KBM-7 (cell line): ENCODE measurements at regions not wholly inside any gene's neighbourhood (a gene's known extent, or its start where the extent isn't known, plus 50 kb on each side); places are given as distances from the start of the nearest gene placed in this dataset.

Source experiments
- DNase-seq: peaks from one replicate; pipeline ENCODE4 v3.0.0-alpha.2; 2015
- in situ Hi-C: fragments of 300-500 bp; cut with MboI; formaldehyde crosslinking; loops from 2 replicates; pipeline ENCODE4 v1.14.3; 2020; ENCODE audit warnings: low sequenced_read_pairs, low pct_unique_long_range_greater_than_20kb, mixed read lengths

- no peak for DNase-seq
- in situ Hi-C loops: no loop called here
Measured at GRCh38 chr13:79740991-79741390, 260.0 kb downstream of the NDFIP2 start.

- no peak for DNase-seq
- in situ Hi-C loops: no loop called here
Measured at GRCh38 chr13:79736356-79736755, 255.4 kb downstream of the NDFIP2 start.

GRCh38 chr13:79735228-79735627 lies 254.3 kb downstream of the NDFIP2 start:
- in situ Hi-C loops: no loop called here
- DNase-seq: no peak

- in situ Hi-C loops: no loop called here
- no peak for DNase-seq
Measured at GRCh38 chr13:79727086-79727485, 246.1 kb downstream of the NDFIP2 start.

- DNase-seq: no peak
- in situ Hi-C loops: no loop called here
Measured at GRCh38 chr13:79725841-79726240, 244.9 kb downstream of the NDFIP2 start.

GRCh38 chr13:79724348-79725103 lies 243.6 kb downstream of the NDFIP2 start:
- DNase-seq: no peak
- in situ Hi-C loops: no loop called here

- in situ Hi-C loops: no loop called here
- no peak for DNase-seq
Measured at GRCh38 chr13:79723519-79724024, 242.6 kb downstream of the NDFIP2 start.

- DNase-seq: no peak
- in situ Hi-C loops: no loop called here
Measured at GRCh38 chr13:79722885-79723445, 242.0 kb downstream of the NDFIP2 start.

GRCh38 chr13:79716191-79716590 lies 235.2 kb downstream of the NDFIP2 start:
- in situ Hi-C loops: no loop called here
- DNase-seq: no peak

GRCh38 chr13:79711631-79712030 lies 230.7 kb downstream of the NDFIP2 start:
- no peak for DNase-seq
- in situ Hi-C loops: no loop called here

- in situ Hi-C loops: no loop called here
- DNase-seq: no peak
Measured at GRCh38 chr13:79710376-79710775, 229.4 kb downstream of the NDFIP2 start.

- DNase-seq: no peak
- in situ Hi-C loops: no loop called here
Measured at GRCh38 chr13:79709471-79709870, 228.5 kb downstream of the NDFIP2 start.

GRCh38 chr13:79703772-79704171 lies 222.8 kb downstream of the NDFIP2 start:
- in situ Hi-C loops: no loop called here
- no peak for DNase-seq

- no peak for DNase-seq
- in situ Hi-C loops: no loop called here
Measured at GRCh38 chr13:79695754-79696153, 214.8 kb downstream of the NDFIP2 start.

GRCh38 chr13:79692846-79693245 lies 211.9 kb downstream of the NDFIP2 start:
- in situ Hi-C loops: no loop called here
- no peak for DNase-seq

GRCh38 chr13:79691826-79692225 lies 210.9 kb downstream of the NDFIP2 start:
- DNase-seq: no peak
- in situ Hi-C loops: no loop called here

GRCh38 chr13:79688741-79689140 lies 207.8 kb downstream of the NDFIP2 start:
- in situ Hi-C loops: no loop called here
- DNase-seq: no peak

- no peak for DNase-seq
- in situ Hi-C loops: no loop called here
Measured at GRCh38 chr13:79686441-79686840, 205.5 kb downstream of the NDFIP2 start.

GRCh38 chr13:79684371-79684770 lies 203.4 kb downstream of the NDFIP2 start:
- in situ Hi-C loops: no loop called here
- DNase-seq: no peak

- no peak for DNase-seq
- in situ Hi-C loops: no loop called here
Measured at GRCh38 chr13:79682164-79682563, 201.2 kb downstream of the NDFIP2 start.

- DNase-seq: no peak
- in situ Hi-C loops: no loop called here
Measured at GRCh38 chr13:79681069-79681468, 200.1 kb downstream of the NDFIP2 start.
